Left ventricle myocardium inferior (tissue), 1 donor: ENCODE measurements at regions not wholly inside any gene's neighbourhood (a gene's known extent, or its start where the extent isn't known, plus 50 kb on each side); places are given as distances from the start of the nearest gene placed in this dataset.

ENCODE experiments used
- DNase-seq: peaks from one replicate; pipeline ENCODE4 v3.0.0-alpha.2; 2020
- H3K27ac ChIP-seq: fragments of 200-600 bp; replicated peaks from 2 replicates; pipeline ENCODE4 v1.8.0; 2021
- H3K27me3 ChIP-seq: fragments of 200-600 bp; 2 replicates; pipeline ENCODE4 v1.8.0; 2021; ENCODE audit warnings: low read depth
- H3K36me3 ChIP-seq: fragments of 200-600 bp; 2 replicates; pipeline ENCODE4 v1.8.0; 2021
- H3K4me1 ChIP-seq: fragments of 200-600 bp; 2 replicates; pipeline ENCODE4 v1.8.0; 2021
- H3K4me3 ChIP-seq: fragments of 200-600 bp; 2 replicates; pipeline ENCODE4 v1.8.0; 2021; ENCODE audit warnings: mild to moderate bottlenecking, moderate library complexity
- H3K9me3 ChIP-seq: fragments of 200-600 bp; replicated peaks from 2 replicates; pipeline ENCODE4 v1.8.0; 2021
- intact Hi-C: fragments of 100-400 bp; cut with micrococcal nuclease; formaldehyde crosslinking; loops from one replicate; pipeline ENCODE4 v1.11.0; 2022
- TF ChIP-seq, protein P1 (sequence below): fragments of 200-600 bp; IDR thresholded peaks from 2 replicates; pipeline ENCODE4 v1.8.0; 2021; ENCODE audit warnings: antibody characterized with exemption, mild to moderate bottlenecking, borderline replicate concordance
- donor health status: DM: no; HTN: yes; CAD: no; lungs with severe emphysema.

DNA sequence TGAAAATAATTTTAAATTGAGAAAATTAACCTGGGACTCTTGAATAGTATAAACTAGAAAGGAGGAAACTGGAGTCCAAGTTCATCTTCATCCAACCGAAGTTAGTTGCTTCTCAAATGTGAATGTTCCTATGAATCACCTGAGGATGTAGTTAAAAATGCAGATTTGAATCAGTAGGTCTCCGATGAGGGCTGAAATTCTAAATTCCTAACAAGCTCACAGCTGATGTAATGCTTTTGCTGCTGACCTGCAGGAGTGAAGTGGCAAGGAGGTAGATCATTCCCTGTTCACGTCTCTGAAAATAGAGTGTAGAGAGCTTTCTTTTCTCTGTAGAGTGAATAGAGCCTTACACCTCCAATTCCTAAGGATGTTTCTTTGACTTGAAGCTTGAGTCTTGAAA is 685.5 kb downstream of the CPS1 start:
- Histone ChIP-seq H3K36me3 (no peaks in the 10 kb centered on the region), H3K4me1 (no peaks in the 10 kb centered on the region), H3K9me3 (no peaks in the 10 kb centered on the region), H3K4me3 (no peak overlapping the region), H3K27ac (no peak overlapping the region), H3K27me3 (no peaks in the 10 kb centered on the region)
- intact Hi-C loops: no loop called here
- DNase-seq: no peak
- TF ChIP-seq, protein P1, sequence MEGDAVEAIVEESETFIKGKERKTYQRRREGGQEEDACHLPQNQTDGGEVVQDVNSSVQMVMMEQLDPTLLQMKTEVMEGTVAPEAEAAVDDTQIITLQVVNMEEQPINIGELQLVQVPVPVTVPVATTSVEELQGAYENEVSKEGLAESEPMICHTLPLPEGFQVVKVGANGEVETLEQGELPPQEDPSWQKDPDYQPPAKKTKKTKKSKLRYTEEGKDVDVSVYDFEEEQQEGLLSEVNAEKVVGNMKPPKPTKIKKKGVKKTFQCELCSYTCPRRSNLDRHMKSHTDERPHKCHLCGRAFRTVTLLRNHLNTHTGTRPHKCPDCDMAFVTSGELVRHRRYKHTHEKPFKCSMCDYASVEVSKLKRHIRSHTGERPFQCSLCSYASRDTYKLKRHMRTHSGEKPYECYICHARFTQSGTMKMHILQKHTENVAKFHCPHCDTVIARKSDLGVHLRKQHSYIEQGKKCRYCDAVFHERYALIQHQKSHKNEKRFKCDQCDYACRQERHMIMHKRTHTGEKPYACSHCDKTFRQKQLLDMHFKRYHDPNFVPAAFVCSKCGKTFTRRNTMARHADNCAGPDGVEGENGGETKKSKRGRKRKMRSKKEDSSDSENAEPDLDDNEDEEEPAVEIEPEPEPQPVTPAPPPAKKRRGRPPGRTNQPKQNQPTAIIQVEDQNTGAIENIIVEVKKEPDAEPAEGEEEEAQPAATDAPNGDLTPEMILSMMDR: no peak

DNA sequence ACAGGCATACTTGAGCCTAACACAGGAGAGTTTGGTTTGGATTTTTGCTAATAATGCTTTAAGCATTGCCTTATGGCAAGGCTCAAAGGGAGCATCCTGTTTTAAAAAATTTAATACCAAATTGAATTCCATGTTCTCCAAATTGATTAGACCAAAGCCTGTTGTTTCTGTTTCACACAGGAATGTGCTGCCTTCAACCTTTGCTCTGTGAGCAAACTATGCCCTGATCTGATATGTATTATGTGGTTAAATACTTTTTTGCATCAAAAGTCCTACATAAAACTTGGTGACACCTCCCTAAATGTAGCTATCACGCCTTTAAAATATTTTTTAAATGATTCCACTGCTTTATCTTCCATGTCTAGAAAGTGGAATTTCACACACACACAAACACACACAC is 691.4 kb downstream of the CPS1 start:
- intact Hi-C loops: no loop called here
- H3K4me3 ChIP-seq: no peak overlapping the region
- H3K27ac ChIP-seq: no peak overlapping the region
- no peaks in the 10 kb centered on the region for H3K9me3 ChIP-seq
- TF ChIP-seq, protein P1: no peak
- DNase-seq: no peak
- H3K4me1 ChIP-seq: no peaks in the 10 kb centered on the region
- no peaks in the 10 kb centered on the region for H3K27me3 ChIP-seq
- H3K36me3 ChIP-seq: no peaks in the 10 kb centered on the region

DNA sequence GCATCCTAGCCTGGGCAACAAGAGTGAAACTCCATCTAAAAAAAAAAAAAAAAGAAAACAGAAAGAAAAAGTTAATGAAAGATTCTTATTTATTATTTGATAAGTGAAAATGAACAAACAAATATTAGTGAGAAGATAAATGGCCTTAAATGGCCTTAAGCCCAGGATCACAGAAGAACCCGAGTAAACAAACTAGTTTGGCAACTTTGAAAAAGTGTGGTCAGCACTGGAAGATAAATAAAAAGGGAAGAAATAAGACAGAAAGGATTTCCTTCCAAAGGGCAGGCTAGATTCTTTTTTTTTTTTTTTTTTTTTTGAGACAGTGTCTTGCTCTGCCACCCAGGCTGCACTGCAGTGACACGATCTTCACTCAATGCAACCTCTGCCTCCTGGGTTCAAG is 692.4 kb downstream of the CPS1 start:
- no peaks in the 10 kb centered on the region for H3K36me3 ChIP-seq
- no peak overlapping the region for H3K27ac ChIP-seq
- intact Hi-C loops: no loop called here
- DNase-seq: no peak
- H3K4me1 ChIP-seq: no peaks in the 10 kb centered on the region
- H3K27me3 ChIP-seq: no peaks in the 10 kb centered on the region
- H3K9me3 ChIP-seq: no peaks in the 10 kb centered on the region
- no peak overlapping the region for H3K4me3 ChIP-seq
- TF ChIP-seq, protein P1: no peak

DNA sequence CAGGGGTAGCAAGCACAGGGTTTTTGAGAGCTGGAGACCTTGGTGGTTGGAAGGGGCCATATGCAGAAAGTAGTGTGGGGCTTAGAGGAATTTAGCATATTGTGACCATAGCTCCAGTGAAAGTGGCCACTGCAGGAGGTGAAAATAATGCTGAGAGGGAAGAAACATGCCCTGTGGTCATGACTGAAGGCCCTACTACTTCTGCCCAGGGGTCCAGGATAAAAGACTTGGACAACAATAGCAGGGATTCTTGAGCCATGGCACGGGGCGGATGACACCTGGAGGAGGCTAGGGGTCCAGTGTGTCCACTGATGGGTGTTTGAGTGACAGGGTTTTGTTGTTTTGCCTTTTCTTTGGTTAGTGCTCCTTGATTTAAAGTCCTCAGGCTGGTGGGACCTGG is 694.6 kb downstream of the CPS1 start:
- no peak for DNase-seq
- H3K27me3 ChIP-seq: no peaks in the 10 kb centered on the region
- no peaks in the 10 kb centered on the region for H3K36me3 ChIP-seq
- no peak overlapping the region for H3K27ac ChIP-seq
- H3K9me3 ChIP-seq: peaks cover 9% of the 10 kb centered on the region
- intact Hi-C loops: no loop called here
- no peaks in the 10 kb centered on the region for H3K4me1 ChIP-seq
- no peak overlapping the region for H3K4me3 ChIP-seq
- TF ChIP-seq, protein P1: no peak

DNA sequence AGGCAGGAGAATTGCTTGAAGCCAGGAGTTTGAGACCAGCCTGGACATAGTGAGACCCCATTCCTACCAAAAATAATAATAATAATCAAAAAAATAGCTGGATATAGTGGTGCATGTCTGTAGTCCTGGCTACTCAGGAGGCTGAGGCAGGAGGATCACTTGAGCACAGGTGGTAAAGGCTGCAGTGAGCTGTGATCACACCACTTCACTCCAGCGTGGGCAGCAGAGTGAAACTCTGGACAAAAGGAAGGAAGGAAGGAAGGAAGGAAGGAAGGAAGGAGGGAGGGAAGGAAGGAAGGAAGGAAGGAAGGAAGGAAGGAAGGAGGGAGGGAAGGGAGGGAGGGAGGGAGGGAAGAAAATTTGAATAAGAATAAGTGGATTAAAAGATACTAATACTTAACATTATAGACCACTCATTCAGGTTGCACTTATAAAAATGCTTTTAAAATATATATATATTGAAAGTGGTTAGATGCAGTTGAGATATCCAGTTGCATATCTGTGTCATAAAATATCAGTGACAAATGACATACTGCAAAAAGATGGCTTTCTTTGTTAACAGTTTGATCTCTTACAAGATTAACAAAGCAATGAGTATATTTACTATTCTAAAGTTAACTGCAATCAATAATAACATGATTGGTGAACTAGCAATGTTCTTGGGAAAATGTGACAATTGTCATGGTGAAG is 702.4 kb downstream of the CPS1 start:
- H3K4me1 ChIP-seq: no peaks in the 10 kb centered on the region
- no peaks in the 10 kb centered on the region for H3K27me3 ChIP-seq
- TF ChIP-seq, protein P1: no peak
- peaks cover 9% of the 10 kb centered on the region for H3K9me3 ChIP-seq
- H3K36me3 ChIP-seq: no peaks in the 10 kb centered on the region
- H3K27ac ChIP-seq: no peak overlapping the region
- intact Hi-C loops: no loop called here
- DNase-seq: no peak
- no peak overlapping the region for H3K4me3 ChIP-seq
